ENCODE measurements at regions not wholly inside any gene's neighbourhood (a gene's known extent, or its start where the extent isn't known, plus 50 kb on each side); places are given as distances from the start of the nearest gene placed in this dataset.

DNA sequence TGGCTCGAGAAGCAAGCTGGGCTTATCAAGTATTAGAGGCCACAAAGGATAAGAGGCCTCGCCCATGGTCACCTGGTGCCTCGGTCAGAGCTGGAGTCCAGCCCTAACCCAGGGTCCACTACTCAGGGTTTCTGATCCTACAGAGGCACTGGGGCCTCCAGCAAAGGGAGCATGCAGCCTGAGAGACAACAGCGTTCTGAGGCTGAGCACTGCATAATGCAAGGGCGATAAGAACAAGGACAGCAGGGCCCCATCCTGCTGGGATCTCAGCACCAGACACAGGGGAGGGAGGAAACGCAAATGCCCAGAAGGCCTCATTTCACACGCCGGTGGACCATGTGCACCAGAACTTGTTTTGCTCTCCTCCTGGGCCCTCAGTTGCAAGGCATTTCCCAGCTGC, 63.0 kb downstream of the C5orf15 start:
- no peak for DNase-seq

DNA sequence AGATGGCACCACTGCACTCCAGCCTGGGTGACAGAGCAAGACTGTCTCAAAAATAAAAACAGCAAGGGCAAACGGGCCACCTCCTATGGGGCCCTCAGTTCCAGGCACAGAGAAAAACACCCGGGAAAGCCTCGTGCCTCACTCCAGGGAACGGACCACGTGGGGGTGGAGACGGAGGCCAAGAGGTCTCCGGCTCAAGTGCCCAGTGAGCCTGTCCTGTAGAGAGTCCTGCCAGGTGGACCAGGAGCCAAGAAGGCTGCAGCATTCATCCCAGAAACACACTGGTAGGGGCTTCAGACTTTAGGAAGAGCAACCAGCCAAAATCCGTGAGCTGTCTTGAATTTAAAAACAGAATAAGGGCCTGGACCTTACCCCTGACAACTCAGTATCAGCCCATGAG, 63.8 kb downstream of the C5orf15 start:
- DNase-seq, result no peak

DNA sequence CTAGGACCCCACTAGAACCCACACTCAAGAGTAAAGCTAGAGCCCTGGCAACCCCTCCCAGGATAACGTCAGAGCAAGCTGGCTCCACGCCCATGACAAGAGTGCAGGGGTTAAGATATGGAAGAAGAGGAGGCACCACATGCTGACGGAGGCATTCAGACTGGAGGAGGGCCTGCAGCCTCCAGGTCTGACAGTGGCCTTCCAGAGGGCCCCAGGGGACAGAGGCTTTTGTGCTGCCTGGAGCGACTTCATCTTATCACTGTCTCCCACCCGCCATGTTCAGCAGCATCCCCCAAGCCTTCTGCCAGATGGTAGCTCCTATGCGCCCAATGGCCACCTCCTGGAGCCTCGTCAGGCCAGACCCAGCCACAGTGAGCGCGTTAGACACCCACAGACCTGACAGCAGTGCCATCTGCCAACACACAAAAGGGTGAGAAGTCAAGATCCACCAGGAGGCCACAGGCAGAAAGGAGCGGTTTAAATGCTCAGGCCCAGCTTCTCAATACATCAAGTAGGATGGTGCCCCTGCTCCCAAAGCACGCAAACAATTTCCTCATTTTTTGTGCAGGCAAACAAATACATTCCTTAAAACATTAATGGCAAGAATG, 65.8 kb downstream of the C5orf15 start:
- no peak for DNase-seq

DNA sequence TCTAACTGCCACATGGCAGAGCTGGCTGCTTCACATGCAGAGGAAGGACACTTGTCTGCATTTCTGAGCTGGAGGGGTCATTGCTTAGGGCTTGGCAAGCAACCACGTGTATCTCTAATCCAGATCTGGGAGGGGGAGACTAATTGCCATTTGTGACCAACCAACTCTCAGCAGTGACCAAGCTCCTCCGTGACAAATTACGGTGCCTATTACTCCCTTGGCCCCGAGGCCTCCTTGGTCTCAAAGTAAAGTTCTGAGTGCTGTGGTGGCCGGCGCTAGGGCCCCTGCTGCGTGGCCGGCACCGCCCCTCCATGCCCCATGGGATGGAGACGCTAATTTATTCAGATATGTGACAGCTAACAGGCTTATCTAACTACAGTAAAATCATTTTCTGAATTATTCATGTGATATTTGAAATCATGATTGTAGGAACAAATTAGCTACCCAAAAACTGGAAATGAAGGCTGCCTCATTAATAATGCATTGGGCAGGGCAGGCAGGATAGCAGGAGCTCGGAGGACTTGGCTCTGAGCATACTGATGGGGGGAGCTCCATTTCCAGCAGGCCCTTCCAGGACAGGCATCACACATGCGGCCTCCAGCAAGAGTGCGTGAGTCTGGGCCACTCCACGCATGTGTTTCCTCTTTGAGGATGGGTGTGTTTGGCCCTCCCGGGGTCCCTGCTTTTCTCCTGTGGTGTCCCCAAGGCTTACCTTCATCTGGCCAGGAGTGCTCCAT, 67.7 kb downstream of the C5orf15 start:
- no peak for DNase-seq

DNA sequence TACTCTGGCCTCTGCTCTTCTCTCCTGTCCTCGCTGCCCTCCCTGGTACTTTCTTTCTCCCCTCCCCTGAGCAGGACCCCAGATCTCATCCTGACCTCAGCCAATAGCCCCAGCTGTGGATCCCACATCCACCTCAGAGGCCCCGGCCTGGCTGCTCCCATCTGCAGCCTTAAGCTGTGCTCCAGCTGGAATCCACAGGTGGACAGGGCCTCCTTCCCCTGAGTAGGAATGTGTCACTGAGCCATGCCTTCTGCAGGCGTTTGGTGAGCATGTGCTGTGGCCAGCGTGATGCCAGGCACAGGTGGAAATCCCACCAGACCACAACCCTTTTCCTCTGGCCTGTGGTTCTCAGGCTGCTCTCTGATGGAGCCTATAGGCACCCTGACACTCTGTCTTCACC, 68.9 kb downstream of the C5orf15 start:
- no peak for DNase-seq

DNA sequence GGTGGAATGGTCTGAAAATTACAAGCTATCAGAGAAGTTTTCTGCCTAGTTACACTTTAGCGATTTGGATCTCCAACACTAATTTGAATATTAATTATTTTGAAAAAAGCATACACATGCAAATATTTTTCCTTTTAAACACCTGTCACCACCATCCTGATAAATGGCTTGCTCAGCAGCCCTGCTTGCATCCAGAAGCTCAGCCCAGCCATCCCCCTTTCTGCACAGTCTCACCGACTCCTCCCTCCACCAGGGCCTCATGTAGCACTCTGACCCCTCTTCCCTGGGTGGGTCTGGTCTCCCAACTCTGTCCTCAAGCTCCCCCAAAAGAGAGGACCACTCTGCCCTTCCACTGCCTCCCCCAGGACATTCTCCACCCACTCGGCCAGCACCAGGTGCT, 70.0 kb downstream of the C5orf15 start:
- DNase-seq, result no peak

DNA sequence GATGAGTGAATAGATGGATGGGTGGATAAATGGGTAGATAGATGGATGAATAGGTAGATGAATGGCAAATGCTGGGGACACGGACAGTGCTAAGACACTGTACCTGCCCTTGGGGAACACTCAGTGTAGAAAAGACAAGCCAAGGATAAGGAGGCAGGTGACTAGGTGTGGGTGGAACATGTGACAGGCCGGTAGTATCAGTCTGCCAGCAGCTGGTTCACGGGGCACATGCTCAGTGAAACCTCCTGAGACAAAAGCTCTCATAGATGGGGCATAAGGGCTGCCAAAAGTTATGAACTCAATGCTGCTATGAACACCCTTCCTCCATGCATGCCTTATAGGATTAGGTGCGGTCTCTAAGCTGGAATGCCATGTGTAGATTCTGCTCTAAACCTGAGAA, 71.0 kb downstream of the C5orf15 start:
- DNase-seq, result no peak

DNA sequence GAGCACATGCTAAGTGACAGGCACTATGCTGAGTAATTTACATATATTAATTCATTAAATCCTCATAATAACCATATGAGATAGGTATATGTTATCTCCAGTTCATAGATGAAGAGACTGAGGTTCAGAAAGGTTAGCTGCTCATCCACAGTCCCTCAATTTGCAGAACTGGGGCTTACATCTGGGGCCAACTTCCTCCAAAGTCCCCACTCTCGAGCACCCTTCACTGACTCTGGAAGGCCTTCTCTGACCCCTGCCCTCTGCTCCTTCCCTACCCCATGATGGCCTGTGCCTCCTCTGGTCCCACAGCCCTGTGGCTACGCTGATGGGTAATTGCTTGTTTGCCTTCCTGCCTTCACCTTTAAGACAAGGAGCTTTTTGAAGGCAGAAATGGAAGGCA, 71.6 kb downstream of the C5orf15 start:
- no peak for DNase-seq

DNA sequence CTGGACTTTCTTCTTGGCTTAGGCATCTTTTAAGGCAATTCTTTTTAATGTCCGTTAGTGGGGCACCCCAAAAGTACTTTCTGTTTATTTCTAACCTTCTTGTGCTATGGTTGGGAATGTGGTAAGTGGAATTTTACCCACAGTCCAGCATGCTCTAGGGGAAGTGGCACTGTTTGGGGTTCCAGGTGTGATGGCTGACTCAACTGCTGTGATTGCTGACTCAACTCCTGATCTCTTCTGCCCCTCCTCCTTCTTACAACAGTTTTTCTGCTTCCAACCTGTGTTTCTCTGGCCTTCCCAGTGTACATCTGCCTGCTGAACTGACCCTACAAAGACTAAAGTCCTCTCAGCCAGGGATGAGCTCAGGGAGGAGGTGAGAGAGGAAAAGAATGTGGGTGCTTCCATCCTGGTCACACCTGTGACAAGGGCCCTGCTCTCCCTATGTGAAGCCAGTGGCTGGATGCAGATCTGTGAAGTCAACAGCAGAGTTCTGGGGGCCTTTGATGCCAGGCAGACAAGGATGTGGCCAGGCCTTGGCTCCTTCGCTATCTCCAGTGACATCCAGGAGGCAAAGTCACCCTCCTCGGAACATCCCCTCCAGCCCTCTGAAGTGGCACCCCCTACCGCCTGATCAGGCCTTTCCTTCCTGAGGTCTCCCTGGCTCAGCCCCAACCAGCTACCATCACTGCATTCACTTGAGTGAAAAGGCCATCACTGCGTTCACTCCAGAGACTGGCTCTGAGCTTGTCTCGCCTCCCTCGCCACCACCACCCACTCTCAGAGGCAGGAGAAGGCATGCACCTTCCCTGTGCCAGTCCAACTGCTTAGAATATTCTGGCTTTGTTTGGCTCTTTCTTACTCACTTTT, 72.2 kb downstream of the C5orf15 start:
- DNase-seq, result no peak

DNA sequence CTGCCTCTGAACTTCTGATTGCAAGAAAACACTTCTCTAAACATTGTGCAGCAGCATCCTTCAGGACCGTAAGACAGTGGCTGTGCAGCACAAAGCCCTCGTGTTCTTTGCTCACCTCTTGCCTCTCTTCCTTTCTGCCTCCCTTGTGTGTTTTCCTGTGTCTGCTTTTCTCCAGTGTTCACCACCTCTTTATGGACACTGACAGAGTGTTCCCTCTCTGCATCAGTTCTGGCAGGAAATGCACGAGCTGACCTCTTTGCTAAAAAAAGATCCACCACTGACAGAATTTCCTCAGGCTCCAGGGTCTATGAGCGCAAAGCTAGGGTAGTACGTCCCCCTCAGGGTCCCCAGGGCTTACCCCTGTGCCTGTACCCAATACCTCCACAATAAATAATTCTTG, 74.3 kb downstream of the C5orf15 start:
- DNase-seq, result no peak

DNA sequence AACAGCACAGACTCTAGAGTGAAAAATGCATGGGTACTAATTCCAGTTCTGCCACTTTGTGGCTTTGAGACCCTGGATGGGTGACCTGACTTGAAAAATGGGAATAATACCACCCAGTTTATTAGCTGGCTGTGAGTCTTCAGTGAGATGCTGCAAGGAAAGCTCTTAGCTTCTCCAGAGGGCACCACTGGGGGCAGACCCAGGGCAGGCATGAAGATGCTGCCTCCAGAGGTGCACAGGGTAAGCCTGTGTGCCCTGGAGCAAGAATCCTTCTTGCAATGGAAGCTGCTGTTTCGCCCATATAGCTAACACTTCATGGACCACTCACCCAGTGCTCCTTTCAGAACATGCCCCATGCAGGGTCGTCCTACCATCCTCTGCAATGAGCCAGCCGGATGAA, 75.7 kb downstream of the C5orf15 start:
- DNase-seq, result no peak

DNA sequence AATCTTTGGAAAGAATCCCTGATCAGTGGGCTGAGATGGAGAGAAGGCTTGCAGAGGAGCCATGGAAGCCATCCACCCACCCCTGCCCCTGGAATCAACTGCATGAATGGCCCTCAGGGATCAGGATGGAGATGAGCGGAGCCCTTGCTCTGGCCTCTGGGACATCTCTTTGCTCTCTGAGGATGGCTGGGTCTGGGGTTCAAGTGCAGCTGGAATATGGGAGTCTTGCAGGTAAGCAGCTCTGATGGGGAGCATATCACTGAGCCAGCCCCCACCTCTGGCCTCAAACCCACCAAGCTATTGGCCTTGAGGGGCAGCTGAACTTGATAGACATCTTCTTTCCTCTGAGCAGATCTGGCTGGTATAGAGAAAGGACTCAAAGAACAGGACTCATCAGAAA, 76.1 kb downstream of the C5orf15 start:
- DNase-seq, result no peak

DNA sequence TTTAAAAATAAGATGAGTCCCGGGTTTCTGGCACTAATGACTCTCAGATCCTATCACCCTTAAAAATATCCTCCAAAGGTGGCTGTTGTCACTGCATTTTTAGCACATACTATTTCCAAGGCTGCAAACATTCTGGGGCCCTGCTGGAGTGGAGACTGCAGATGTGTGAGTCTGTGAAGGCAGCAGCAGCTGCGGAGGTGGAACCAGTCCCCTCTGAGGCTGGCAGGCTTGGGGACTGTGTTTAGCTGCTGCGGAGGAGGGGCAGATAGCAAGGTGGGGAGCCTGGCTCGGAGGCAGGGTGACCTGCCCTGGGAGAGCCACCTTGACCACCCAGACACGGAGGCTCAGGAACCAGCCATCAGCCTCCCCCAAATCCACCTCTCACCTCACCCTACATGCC, 77.0 kb downstream of the C5orf15 start:
- DNase-seq, result no peak

DNA sequence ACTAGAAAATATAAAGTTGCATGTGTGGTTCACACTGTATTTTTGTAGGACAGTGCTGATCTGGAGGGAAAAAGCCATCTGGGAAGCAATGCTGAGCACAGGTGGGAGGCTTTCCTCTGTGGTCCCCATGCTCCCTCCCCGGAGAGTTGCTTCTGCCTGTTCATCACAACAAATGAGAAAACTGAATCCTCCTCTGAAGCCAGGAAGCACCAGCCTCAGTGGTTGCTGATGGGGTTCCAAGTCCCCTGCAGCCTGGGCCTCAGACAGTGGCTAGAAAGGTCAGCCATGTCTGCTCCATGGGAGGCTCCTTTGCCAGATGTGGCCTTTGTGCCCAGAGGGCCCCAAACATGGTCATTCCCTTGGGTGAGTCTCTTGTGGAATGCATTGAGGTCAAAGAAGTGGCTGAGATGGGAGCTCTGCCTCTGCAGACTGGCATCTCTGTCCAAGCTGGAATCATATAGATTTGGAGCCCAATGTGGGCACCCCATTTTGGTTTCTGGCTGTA, 77.6 kb downstream of the C5orf15 start:
- no peak for DNase-seq

DNA sequence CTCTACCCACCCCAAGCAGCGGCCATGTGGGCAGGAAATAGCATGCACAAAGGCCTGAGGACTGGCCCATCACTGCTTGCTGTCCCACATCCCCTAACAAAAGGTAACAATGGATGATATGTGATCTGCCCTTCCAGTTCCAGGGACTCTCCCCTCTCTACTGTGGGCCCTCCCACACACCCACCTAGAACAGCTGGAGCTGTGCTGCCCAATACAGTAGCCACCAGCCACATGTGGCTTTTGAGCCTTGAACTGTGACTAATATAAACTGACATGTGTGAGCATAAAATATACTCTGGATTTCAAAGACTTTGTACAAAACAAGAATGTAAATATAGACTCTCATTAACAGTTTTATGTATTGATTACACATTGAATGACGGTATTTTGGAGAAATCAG, 78.1 kb downstream of the C5orf15 start:
- DNase-seq, result no peak

DNA sequence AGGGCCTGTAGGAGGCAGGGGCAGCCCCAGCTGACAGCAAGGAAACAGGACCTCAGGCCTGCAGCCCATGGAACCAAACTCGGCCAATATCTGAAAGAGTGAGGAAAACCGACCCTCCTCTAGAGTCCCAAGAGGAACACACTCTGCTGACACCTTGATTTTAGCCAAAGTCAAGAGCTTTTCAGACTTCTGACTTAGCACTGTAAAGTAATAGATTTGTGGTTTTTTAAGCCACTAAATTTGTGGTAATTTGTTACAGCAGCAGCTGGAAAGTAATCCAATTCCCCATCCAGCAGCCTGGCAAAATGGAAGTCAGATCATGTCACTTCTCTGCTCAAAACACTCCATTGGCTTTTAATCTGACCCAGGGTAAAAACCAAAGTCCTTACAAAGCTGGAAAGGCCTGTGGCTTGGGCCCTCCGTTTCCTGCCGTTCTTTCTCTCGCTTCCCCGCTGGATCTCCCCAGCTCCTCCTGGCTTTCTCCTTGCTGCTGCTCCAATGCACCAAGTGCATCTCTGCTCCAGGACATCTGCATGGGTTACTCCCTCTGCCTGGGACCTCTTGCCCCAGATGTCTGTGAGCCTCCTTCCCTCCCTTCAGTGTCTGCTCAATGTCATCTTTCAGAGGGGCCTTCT, 79.0 kb downstream of the C5orf15 start:
- DNase-seq, result no peak

DNA sequence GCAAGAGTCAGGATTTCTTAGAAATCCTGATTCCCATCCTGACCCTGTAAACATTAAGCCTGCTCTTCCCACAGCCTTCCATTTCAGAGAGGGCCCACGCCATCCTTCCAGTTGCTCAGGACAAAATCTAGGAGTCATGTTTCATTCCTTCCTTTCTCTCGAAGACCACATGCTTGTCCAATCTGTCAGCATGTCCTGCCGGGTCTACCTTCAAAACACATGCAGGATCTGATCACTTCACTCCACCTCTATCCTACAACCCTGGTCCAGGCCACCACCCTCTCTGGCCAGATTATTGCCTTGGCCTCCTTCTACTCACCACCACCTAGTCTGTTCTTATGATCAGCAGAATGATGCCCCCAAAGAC, 79.8 kb downstream of the C5orf15 start:
- no peak for DNase-seq

DNA sequence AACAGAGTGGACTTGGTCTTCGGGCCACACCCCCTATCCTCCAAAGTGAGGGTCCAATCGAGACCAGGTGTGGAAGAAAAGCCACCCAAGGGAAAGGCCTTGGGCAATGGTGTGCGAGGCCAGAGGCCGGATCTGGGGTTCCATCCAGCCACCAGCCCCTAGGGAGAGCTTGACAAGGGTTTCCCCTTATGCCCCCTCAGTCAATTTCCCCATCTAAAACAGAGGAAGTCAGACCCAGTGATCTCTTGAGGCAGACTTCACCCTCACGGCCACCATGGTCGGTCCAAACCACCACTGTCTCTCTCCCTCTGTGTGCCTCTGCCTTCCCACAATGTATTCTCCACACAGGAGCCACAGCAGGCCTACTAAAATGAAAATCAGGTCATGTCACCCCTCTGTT, 82.9 kb downstream of the C5orf15 start:
- DNase-seq, result no peak

DNA sequence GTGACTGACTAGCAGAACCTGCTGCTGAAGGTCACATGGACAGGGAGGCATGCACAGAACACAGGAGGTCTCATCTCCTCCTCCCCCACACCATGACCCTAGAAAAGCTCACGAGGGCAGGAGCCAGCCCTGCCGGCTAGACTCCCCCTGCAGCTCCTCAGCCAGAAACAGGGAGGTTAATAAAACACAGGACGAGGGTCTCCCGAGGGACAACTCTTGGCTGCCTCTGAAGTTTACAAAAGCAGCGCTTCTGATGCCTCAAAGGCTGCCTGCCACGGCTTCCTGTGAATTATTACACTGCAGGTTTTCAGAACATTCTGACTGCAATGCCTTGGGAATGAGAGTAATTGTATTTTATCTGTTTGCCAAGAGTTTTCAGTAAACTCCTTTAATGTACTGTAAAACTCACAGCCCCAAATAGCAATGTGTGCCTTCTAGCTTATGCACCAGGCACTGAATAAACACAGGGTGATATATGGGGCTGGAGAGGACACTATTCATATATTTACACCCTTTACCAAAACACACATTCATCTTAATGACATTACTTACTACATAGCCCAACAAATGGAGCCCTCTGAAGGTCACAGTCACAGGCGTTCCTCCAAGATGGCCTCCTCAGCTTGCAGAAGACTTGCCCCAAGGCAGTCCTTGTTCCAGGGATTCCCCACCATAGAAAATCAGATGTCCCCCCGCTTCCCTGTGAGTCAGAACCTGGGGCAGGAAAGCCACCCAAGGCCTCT, 83.7 kb downstream of the C5orf15 start:
- DNase-seq, result no peak

DNA sequence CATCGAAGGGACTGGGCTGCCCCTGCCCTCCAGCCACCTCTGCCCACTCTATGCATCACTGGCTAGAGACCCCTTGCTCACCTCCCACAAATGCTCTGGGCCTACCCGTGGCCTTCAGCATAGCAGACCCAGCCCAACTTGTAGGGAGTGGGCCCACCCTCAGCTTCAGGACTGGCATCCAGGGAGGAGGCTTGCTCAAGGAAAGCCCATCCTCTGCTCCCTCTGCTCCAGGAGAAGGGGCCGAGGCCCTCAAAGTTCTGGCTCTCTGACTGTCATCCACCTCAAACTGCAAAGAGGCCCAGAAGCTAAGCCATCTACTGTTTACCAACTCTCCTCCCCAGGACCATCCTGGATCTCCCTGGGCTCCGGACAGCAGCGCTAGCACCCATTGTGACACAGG, 84.5 kb downstream of the C5orf15 start:
- DNase-seq, result no peak

DNA sequence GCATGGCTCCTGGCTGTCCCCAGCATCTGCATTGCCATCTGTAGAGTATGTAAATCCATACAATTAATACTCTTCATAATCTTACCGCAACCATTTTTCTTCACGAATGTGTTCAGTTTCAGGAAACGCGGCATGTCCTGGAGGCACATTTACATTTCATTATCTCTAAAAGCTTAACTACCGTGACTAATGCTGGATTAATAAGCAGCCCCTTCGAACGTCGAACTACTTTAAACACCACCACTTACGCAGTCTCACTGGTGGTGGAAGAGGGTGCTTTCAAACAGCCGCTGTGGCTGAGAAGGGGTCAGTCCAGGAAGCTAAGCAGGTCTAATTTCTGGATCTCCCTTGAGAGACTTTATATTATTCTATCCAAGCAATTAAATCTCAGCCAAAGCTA, 85.6 kb downstream of the C5orf15 start:
- DNase-seq, result no peak

DNA sequence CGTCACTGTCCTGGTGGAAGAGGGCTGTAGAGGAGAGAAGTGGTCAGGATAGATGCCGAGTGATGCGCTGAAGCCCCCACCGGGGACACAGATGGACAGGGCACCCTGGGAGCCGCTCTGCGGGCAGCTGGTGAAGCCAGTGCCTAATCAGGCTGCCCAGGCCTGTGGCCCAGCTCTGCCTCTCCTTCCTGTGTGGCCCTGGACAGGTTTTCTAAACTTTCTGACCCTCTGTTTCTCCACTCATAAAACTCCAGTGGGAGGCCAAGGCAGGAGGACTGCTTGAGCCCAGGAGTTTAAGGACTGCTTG, 86.1 kb downstream of the C5orf15 start:
- DNase-seq, result no peak
